ENCODE measurements at regions not wholly inside any gene's neighbourhood (a gene's known extent, or its start where the extent isn't known, plus 50 kb on each side); places are given as distances from the start of the nearest gene placed in this dataset.

- ATAC-seq, result no peak
- TF ChIP-seq CSDC2 (CRISPR knock-in tag; IDR thresholded peaks at IDR 0.05) (no peak), PATZ1 (CRISPR knock-in tag; IDR thresholded peaks at IDR 0.05; ENCODE audit: borderline replicate concordance) (no peak), ISL1 (CRISPR knock-in tag; IDR thresholded peaks at IDR 0.05) (no peak), SNAI2 (CRISPR knock-in tag; IDR thresholded peaks at IDR 0.05) (no peak), OSR1 (CRISPR knock-in tag; IDR thresholded peaks at IDR 0.05) (no peak), TCF4 (CRISPR knock-in tag; IDR thresholded peaks at IDR 0.05; ENCODE audit: borderline replicate concordance) (no peak), TSHZ2 (CRISPR knock-in tag; IDR thresholded peaks at IDR 0.05) (no peak), ZFP3 (CRISPR knock-in tag; IDR thresholded peaks at IDR 0.05) (no peak), ZC3H10 (CRISPR knock-in tag; IDR thresholded peaks at IDR 0.05) (no peak), BACH2 (CRISPR knock-in tag; IDR thresholded peaks at IDR 0.05; ENCODE audit: borderline replicate concordance) (no peak), ZFP30 (CRISPR knock-in tag; IDR thresholded peaks at IDR 0.05) (no peak), GLIS3 (CRISPR knock-in tag; IDR thresholded peaks at IDR 0.05) (no peak), ESRRG (CRISPR knock-in tag; IDR thresholded peaks at IDR 0.05) (no peak)
Observed at GRCh38 chr18:56545464-56545863, 92.9 kb downstream of the TXNL1 start.

GRCh38 chr18:56542476-56542875 is 95.9 kb downstream of the TXNL1 start:
- no peak for TF ChIP-seq CREB5 (CRISPR knock-in tag; IDR thresholded peaks at IDR 0.05; ENCODE audit: low read depth)
- no peak for TF ChIP-seq ZFP30 (CRISPR knock-in tag; IDR thresholded peaks at IDR 0.05)
- no peak for TF ChIP-seq PPARA (CRISPR knock-in tag; IDR thresholded peaks at IDR 0.05; ENCODE audit: borderline replicate concordance)
- TF ChIP-seq CSDC2 (CRISPR knock-in tag; IDR thresholded peaks at IDR 0.05), result no peak
- no peak for TF ChIP-seq SNAI2 (CRISPR knock-in tag; IDR thresholded peaks at IDR 0.05)
- no peak for TF ChIP-seq ISL1 (CRISPR knock-in tag; IDR thresholded peaks at IDR 0.05)
- ATAC-seq, result no peak

GRCh38 chr18:56541793-56542192 is 96.6 kb downstream of the TXNL1 start:
- ATAC-seq, result no peak
- TF ChIP-seq OSR1 (CRISPR knock-in tag; IDR thresholded peaks at IDR 0.05), result no peak
- TF ChIP-seq CREB5 (CRISPR knock-in tag; IDR thresholded peaks at IDR 0.05; ENCODE audit: low read depth), result no peak
- no peak for TF ChIP-seq SNAI2 (CRISPR knock-in tag; IDR thresholded peaks at IDR 0.05)
- TF ChIP-seq ESRRG (CRISPR knock-in tag; IDR thresholded peaks at IDR 0.05), result no peak
- TF ChIP-seq TSHZ2 (CRISPR knock-in tag; IDR thresholded peaks at IDR 0.05), result no peak
- no peak for TF ChIP-seq TCF4 (CRISPR knock-in tag; IDR thresholded peaks at IDR 0.05; ENCODE audit: borderline replicate concordance)
- no peak for TF ChIP-seq ZFP30 (CRISPR knock-in tag; IDR thresholded peaks at IDR 0.05)
- no peak for TF ChIP-seq ZNF565 (CRISPR knock-in tag; conservative IDR thresholded peaks at IDR 0.05; ENCODE audit: low read depth)
- no peak for TF ChIP-seq PATZ1 (CRISPR knock-in tag; IDR thresholded peaks at IDR 0.05; ENCODE audit: borderline replicate concordance)
- TF ChIP-seq ZNF8 (CRISPR knock-in tag; IDR thresholded peaks at IDR 0.05), result no peak

Measured in SK-N-SH treated with all-trans-retinoic acid at 6 μM for 48 hours (cell line).